Liver (tissue), 8 donors: ENCODE measurements at regions not wholly inside any gene's neighbourhood (a gene's known extent, or its start where the extent isn't known, plus 50 kb on each side); places are given as distances from the start of the nearest gene placed in this dataset.

ENCODE experiments used
- DNase-seq: peaks from one replicate; pipeline ENCODE4 v3.0.0-alpha.2; 2017; ENCODE audit warnings: low spot score
- H3K27ac ChIP-seq, 2 donors: one replicate each; pipeline ENCODE4 v1.7.0; 2013; ENCODE audit warnings: inconsistent platforms in 2 of 2, low read length in 2 of 2, control low read depth in 1 of 2, low read depth in 1 of 2, mild to moderate bottlenecking in 1 of 2
- H3K27me3 ChIP-seq, 4 donors: one replicate each; pipeline versions ENCODE4 v1.6.1 to v1.7.0; 2013; ENCODE audit warnings: low read length in 3 of 4, inconsistent platforms in 1 of 4, mild to moderate bottlenecking in 1 of 4, moderate library complexity in 1 of 4; ENCODE audit not compliant: control insufficient read depth in 4 of 4, insufficient read depth in 4 of 4
- H3K36me3 ChIP-seq, 4 donors: one replicate each; pipeline versions ENCODE4 v1.6.1 to v1.7.0; 2013; ENCODE audit warnings: low read length in 3 of 4, mild to moderate bottlenecking in 3 of 4, low read depth in 1 of 4, moderate library complexity in 1 of 4; ENCODE audit not compliant: control insufficient read depth in 4 of 4, insufficient read depth in 3 of 4
- H3K4me1 ChIP-seq, 4 donors: one replicate each; pipeline versions ENCODE4 v1.6.1 to v1.7.0; 2013; ENCODE audit warnings: low read length in 3 of 4, mild to moderate bottlenecking in 3 of 4, moderate library complexity in 1 of 4; ENCODE audit not compliant: control insufficient read depth in 4 of 4, insufficient read depth in 4 of 4
- H3K4me3 ChIP-seq, 3 donors: one replicate each; pipeline versions ENCODE4 v1.6.1 to v1.7.0; 2013; ENCODE audit warnings: low read length in 3 of 3, control low read depth in 1 of 3, low read depth in 1 of 3, mild to moderate bottlenecking in 1 of 3
- H3K9ac ChIP-seq, 2 donors: one replicate each; pipeline ENCODE4 v1.7.0; 2013; ENCODE audit warnings: low read length in 2 of 2, mild to moderate bottlenecking in 2 of 2, moderate library complexity in 2 of 2, control low read depth in 1 of 2, low read depth in 1 of 2
- H3K9me3 ChIP-seq, 4 donors: one replicate each; pipeline versions ENCODE4 v1.6.1 to v1.7.0; 2013; ENCODE audit warnings: low read length in 3 of 4; ENCODE audit not compliant: control insufficient read depth in 4 of 4
- EGR1 ChIP-seq, 2 donors: IDR thresholded peaks; 2 replicates each; pipeline ENCODE4 v1.6.1; 2016 to 2018; ENCODE audit warnings: antibody characterized with exemption in 2 of 2, low read depth in 2 of 2
- FOXA1 ChIP-seq: IDR thresholded peaks from 2 replicates; pipeline ENCODE4 v1.6.1; 2016; ENCODE audit warnings: antibody characterized with exemption
- FOXA2 ChIP-seq: IDR thresholded peaks from 2 replicates; pipeline ENCODE4 v1.6.1; 2016; ENCODE audit warnings: antibody characterized with exemption
- GABPA ChIP-seq, 2 donors: IDR thresholded peaks in 1 of 2; conservative IDR thresholded peaks in 1 of 2; 2 replicates each; pipeline ENCODE4 v1.6.1; 2016; ENCODE audit warnings: antibody characterized with exemption in 2 of 2, mild to moderate bottlenecking in 1 of 2, moderate library complexity in 1 of 2
- HNF4A ChIP-seq, 2 donors: conservative IDR thresholded peaks; 2 replicates each; pipeline ENCODE4 v1.6.1; 2016; ENCODE audit warnings: antibody characterized with exemption in 2 of 2, mild to moderate bottlenecking in 2 of 2
- HNF4G ChIP-seq: IDR thresholded peaks from 2 replicates; pipeline ENCODE4 v1.6.1; 2016; ENCODE audit warnings: antibody characterized with exemption
- JUND ChIP-seq, 2 donors: IDR thresholded peaks; 2 replicates each; pipeline ENCODE4 v1.6.1; 2016; ENCODE audit warnings: antibody characterized with exemption in 2 of 2
- NR2F2 ChIP-seq: IDR thresholded peaks from 2 replicates; pipeline ENCODE4 v1.6.1; 2016; ENCODE audit warnings: antibody characterized with exemption
- RAD21 ChIP-seq, 2 donors: IDR thresholded peaks; 2 replicates each; pipeline ENCODE4 v1.6.1; 2016; ENCODE audit warnings: antibody characterized with exemption in 2 of 2, mild to moderate bottlenecking in 2 of 2
- RXRA ChIP-seq, 2 donors: IDR thresholded peaks; 2 replicates each; pipeline ENCODE4 v1.6.1; 2017 to 2018; ENCODE audit warnings: antibody characterized with exemption in 2 of 2, mild to moderate bottlenecking in 1 of 2
- SP1 ChIP-seq: IDR thresholded peaks from 2 replicates; pipeline ENCODE4 v1.6.1; 2018; ENCODE audit warnings: antibody characterized with exemption, mild to moderate bottlenecking
- YY1 ChIP-seq: IDR thresholded peaks from 2 replicates; pipeline ENCODE4 v1.6.1; 2016; ENCODE audit warnings: antibody characterized with exemption, mild to moderate bottlenecking
- WGBS: extraction: QIAGEN DNeasy Blood & Tissue Kit; methylation state at CpG from one replicate; pipeline ENCODE4 v1.1.7; 2013; 5-methylcytosine and 5-hydroxymethylcytosine counted together
- TF ChIP-seq, protein P1 (sequence below): IDR thresholded peaks from 2 replicates; pipeline ENCODE4 v1.6.1; 2016; ENCODE audit warnings: antibody characterized with exemption
- TF ChIP-seq, protein P2 (sequence below): IDR thresholded peaks from 2 replicates; pipeline ENCODE4 v1.6.1; 2016; ENCODE audit warnings: antibody characterized with exemption
- TF ChIP-seq, protein P3 (sequence below): fragments of 150-350 bp; IDR thresholded peaks from 2 replicates; pipeline ENCODE4 v1.5.1; 2017; ENCODE audit warnings: improper control_type of control experiment, low read depth, low read length; ENCODE audit not compliant: missing input control
- TF ChIP-seq, protein P4 (sequence below): IDR thresholded peaks from 2 replicates; pipeline ENCODE4 v1.6.1; 2016; ENCODE audit warnings: antibody characterized with exemption
- TF ChIP-seq, protein P5 (sequence below): IDR thresholded peaks from 2 replicates; pipeline ENCODE4 v1.6.1; 2016; ENCODE audit warnings: antibody characterized with exemption, mild to moderate bottlenecking
- donor health status: healthy.
- donor health status: healthy.
- donor health status: healthy.
- donor health status: healthy.
- donor health status: healthy.

DNA sequence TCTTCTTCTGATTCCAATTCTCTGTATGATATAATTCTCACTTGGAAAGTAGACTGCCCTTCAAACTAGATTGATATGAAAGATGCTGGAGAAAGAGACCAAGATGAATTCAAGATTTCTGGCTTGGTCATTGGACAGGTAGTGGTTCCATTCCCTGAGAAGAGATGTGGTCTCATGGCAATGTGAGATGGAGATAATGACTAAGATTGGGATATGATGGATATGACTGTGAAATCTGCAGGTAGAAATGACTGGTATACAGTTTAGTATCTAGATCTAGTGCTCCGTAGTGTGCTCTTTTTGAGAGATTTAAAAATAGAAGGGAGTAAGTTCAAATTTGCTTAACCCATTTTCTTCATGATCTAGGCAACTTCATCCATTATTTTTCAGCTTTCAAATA, 425.4 kb upstream of the TRIB2 start:
- H3K27me3 ChIP-seq, result no peaks in the 10 kb centered on the region
- H3K9me3 ChIP-seq, result no peaks in the 10 kb centered on the region
- H3K4me3 ChIP-seq, result no peak overlapping the region
- H3K27ac ChIP-seq, result no peak overlapping the region
- DNase-seq, result no peak
- TF ChIP-seq JUND (IDR thresholded peaks at IDR 0.05) (no peak), EGR1 (IDR thresholded peaks at IDR 0.05; ENCODE audit: low read depth in 2 of 2) (no peak), FOXA1 (no peak), YY1 (no peak), SP1 (no peak), FOXA2 (no peak), RAD21 (IDR thresholded peaks at IDR 0.05) (no peak), GABPA (IDR thresholded peaks at IDR 0.05 in 1 of 2, conservative IDR thresholded peaks at IDR 0.05 in 1 of 2) (no peak), HNF4A (conservative IDR thresholded peaks at IDR 0.05) (no peak), RXRA (IDR thresholded peaks at IDR 0.05) (no peak), NR2F2 (no peak), HNF4G (no peak)
- TF ChIP-seq, protein P1, sequence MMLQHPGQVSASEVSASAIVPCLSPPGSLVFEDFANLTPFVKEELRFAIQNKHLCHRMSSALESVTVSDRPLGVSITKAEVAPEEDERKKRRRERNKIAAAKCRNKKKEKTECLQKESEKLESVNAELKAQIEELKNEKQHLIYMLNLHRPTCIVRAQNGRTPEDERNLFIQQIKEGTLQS, result no peak
- TF ChIP-seq, protein P2, sequence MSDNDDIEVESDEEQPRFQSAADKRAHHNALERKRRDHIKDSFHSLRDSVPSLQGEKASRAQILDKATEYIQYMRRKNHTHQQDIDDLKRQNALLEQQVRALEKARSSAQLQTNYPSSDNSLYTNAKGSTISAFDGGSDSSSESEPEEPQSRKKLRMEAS, result no peak
- TF ChIP-seq, protein P3, sequence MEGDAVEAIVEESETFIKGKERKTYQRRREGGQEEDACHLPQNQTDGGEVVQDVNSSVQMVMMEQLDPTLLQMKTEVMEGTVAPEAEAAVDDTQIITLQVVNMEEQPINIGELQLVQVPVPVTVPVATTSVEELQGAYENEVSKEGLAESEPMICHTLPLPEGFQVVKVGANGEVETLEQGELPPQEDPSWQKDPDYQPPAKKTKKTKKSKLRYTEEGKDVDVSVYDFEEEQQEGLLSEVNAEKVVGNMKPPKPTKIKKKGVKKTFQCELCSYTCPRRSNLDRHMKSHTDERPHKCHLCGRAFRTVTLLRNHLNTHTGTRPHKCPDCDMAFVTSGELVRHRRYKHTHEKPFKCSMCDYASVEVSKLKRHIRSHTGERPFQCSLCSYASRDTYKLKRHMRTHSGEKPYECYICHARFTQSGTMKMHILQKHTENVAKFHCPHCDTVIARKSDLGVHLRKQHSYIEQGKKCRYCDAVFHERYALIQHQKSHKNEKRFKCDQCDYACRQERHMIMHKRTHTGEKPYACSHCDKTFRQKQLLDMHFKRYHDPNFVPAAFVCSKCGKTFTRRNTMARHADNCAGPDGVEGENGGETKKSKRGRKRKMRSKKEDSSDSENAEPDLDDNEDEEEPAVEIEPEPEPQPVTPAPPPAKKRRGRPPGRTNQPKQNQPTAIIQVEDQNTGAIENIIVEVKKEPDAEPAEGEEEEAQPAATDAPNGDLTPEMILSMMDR, result no peak
- TF ChIP-seq, protein P4, sequence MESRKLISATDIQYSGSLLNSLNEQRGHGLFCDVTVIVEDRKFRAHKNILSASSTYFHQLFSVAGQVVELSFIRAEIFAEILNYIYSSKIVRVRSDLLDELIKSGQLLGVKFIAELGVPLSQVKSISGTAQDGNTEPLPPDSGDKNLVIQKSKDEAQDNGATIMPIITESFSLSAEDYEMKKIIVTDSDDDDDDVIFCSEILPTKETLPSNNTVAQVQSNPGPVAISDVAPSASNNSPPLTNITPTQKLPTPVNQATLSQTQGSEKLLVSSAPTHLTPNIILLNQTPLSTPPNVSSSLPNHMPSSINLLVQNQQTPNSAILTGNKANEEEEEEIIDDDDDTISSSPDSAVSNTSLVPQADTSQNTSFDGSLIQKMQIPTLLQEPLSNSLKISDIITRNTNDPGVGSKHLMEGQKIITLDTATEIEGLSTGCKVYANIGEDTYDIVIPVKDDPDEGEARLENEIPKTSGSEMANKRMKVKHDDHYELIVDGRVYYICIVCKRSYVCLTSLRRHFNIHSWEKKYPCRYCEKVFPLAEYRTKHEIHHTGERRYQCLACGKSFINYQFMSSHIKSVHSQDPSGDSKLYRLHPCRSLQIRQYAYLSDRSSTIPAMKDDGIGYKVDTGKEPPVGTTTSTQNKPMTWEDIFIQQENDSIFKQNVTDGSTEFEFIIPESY, result no peak
- TF ChIP-seq, protein P5, sequence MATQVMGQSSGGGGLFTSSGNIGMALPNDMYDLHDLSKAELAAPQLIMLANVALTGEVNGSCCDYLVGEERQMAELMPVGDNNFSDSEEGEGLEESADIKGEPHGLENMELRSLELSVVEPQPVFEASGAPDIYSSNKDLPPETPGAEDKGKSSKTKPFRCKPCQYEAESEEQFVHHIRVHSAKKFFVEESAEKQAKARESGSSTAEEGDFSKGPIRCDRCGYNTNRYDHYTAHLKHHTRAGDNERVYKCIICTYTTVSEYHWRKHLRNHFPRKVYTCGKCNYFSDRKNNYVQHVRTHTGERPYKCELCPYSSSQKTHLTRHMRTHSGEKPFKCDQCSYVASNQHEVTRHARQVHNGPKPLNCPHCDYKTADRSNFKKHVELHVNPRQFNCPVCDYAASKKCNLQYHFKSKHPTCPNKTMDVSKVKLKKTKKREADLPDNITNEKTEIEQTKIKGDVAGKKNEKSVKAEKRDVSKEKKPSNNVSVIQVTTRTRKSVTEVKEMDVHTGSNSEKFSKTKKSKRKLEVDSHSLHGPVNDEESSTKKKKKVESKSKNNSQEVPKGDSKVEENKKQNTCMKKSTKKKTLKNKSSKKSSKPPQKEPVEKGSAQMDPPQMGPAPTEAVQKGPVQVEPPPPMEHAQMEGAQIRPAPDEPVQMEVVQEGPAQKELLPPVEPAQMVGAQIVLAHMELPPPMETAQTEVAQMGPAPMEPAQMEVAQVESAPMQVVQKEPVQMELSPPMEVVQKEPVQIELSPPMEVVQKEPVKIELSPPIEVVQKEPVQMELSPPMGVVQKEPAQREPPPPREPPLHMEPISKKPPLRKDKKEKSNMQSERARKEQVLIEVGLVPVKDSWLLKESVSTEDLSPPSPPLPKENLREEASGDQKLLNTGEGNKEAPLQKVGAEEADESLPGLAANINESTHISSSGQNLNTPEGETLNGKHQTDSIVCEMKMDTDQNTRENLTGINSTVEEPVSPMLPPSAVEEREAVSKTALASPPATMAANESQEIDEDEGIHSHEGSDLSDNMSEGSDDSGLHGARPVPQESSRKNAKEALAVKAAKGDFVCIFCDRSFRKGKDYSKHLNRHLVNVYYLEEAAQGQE, result no peak
- H3K9ac ChIP-seq, result no peak overlapping the region
- no peaks in the 10 kb centered on the region for H3K4me1 ChIP-seq
- 78% methylated on average over 1 of the region's 1 CpG for WGBS
- no peaks in the 10 kb centered on the region for H3K36me3 ChIP-seq

DNA sequence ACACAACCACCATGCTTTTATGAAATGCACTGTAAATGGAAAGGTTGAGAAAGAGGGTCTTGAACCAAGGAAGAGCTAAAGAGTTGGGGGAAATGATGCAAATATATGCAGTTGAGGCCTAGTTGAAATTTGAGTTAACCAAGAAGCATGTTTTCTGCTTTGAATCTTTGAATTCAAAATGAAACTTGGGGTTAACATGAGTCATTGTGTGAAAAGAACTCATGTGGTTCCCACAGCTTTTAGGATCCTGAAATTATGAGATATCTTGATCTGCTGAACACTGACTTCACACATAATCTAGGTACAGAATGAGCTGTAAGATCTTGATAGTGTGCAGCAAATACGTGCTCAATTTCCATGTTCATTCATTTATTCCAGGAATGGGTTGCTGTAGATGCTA, 422.9 kb upstream of the TRIB2 start:
- DNase-seq, result no peak
- Histone ChIP-seq H3K4me1 (no peaks in the 10 kb centered on the region), H3K4me3 (no peak overlapping the region), H3K27ac (no peak overlapping the region), H3K36me3 (no peaks in the 10 kb centered on the region), H3K9me3 (peaks cover 0 to under 1% (median 0%) of the 10 kb centered on the region in 4 donors), H3K9ac (no peak overlapping the region), H3K27me3 (no peaks in the 10 kb centered on the region)
- 95% methylated on average over 1 of the region's 1 CpG for WGBS
- TF ChIP-seq JUND (IDR thresholded peaks at IDR 0.05), result no peak
- TF ChIP-seq, protein P4, result no peak
- no peak for TF ChIP-seq EGR1 (IDR thresholded peaks at IDR 0.05; ENCODE audit: low read depth in 2 of 2)
- TF ChIP-seq HNF4A (conservative IDR thresholded peaks at IDR 0.05), result no peak
